ENCODE measurements at regions not wholly inside any gene's neighbourhood (a gene's known extent, or its start where the extent isn't known, plus 50 kb on each side); places are given as distances from the start of the nearest gene placed in this dataset.

GRCh38 chr18:72648481-72648960, 104.4 kb upstream of the CBLN2 start:
- no peak overlapping the region for H3K9ac ChIP-seq
- H4K20me1 ChIP-seq (ENCODE audit: insufficient read depth): no peaks in the 10 kb centered on the region
- POLR2A ChIA-PET: no interaction called here
- H3K36me3 ChIP-seq (replicated peaks in 1 of 2; ENCODE audit: control insufficient read depth in 1 of 2, insufficient read depth in 2 of 2, low read length in 1 of 2): no peaks in the 10 kb centered on the region
- no peaks in the 10 kb centered on the region for H3K9me3 ChIP-seq
- no peaks in the 10 kb centered on the region for H3K27me3 ChIP-seq (ENCODE audit: insufficient read depth)
- no peaks in the 10 kb centered on the region for H3K4me1 ChIP-seq (ENCODE audit: control insufficient read depth in 1 of 2, insufficient read depth in 2 of 2, low read depth in 1 of 2, low read length in 1 of 2)
- H3K79me2 ChIP-seq (ENCODE audit: insufficient read depth): no peaks in the 10 kb centered on the region
- no peak overlapping the region for H2AFZ ChIP-seq (ENCODE audit: low read depth)
- no peaks in the 10 kb centered on the region for H3F3A ChIP-seq (replicated peaks; ENCODE audit: insufficient read depth)
- H3K27ac ChIP-seq (ENCODE audit: low read depth in 2 of 2, low read length in 1 of 2): no peak overlapping the region
- H3K4me3 ChIP-seq (ENCODE audit: low read depth in 2 of 2, low read length in 1 of 2): no peak overlapping the region
- TF ChIP-seq EP300 (IDR thresholded peaks at IDR 0.05; ENCODE audit: borderline replicate concordance in 1 of 2, low read depth in 1 of 2, low read length in 1 of 2): no peak
- DNase-seq: no peak
- H3K4me2 ChIP-seq: no peak overlapping the region
- H3K9me2 ChIP-seq: no peaks in the 10 kb centered on the region
- CTCF ChIA-PET: no interaction called here

GRCh38 chr18:72648079-72648478, 103.9 kb upstream of the CBLN2 start:
- POLR2A ChIA-PET: no interaction called here
- no peaks in the 10 kb centered on the region for H3F3A ChIP-seq (replicated peaks; ENCODE audit: insufficient read depth)

More at GRCh38 chr18:72648079-72648478, 103.9 kb upstream of the CBLN2 start:
- Histone ChIP-seq H3K4me1 (ENCODE audit: control insufficient read depth in 1 of 2, insufficient read depth in 2 of 2, low read depth in 1 of 2, low read length in 1 of 2) (no peaks in the 10 kb centered on the region), H3K4me3 (ENCODE audit: low read depth in 2 of 2, low read length in 1 of 2) (no peak overlapping the region), H3K4me2 (no peak overlapping the region), H3K9me2 (no peaks in the 10 kb centered on the region), H3K79me2 (ENCODE audit: insufficient read depth) (no peaks in the 10 kb centered on the region), H3K27ac (ENCODE audit: low read depth in 2 of 2, low read length in 1 of 2) (no peak overlapping the region), H3K36me3 (replicated peaks in 1 of 2; ENCODE audit: control insufficient read depth in 1 of 2, insufficient read depth in 2 of 2, low read length in 1 of 2) (no peaks in the 10 kb centered on the region), H3K9ac (no peak overlapping the region), H4K20me1 (ENCODE audit: insufficient read depth) (no peaks in the 10 kb centered on the region), H3K9me3 (no peaks in the 10 kb centered on the region), H2AFZ (ENCODE audit: low read depth) (no peak overlapping the region), H3K27me3 (ENCODE audit: insufficient read depth) (no peaks in the 10 kb centered on the region)
- no peak for DNase-seq
- CTCF ChIA-PET: no interaction called here
- WGBS (ENCODE audit: low lambda C conversion rate): 18% methylated on average over 3 of the region's 3 CpGs
- TF ChIP-seq RAD21 (IDR thresholded peaks at IDR 0.05; ENCODE audit: low read length) (no peak), RFX5 (IDR thresholded peaks at IDR 0.05; ENCODE audit: low read length) (no peak), JUND (IDR thresholded peaks at IDR 0.05) (no peak), FOXM1 (IDR thresholded peaks at IDR 0.05; ENCODE audit: low read depth) (no peak), CTCF (IDR thresholded peaks at IDR 0.05) (no peak), GABPA (IDR thresholded peaks at IDR 0.05; ENCODE audit: low read depth) (no peak), CHD2 (IDR thresholded peaks at IDR 0.05; ENCODE audit: low read length, partially characterized antibody) (no peak), USF2 (IDR thresholded peaks at IDR 0.05; ENCODE audit: borderline replicate concordance, low read depth, low read length) (no peak), MAX (IDR thresholded peaks at IDR 0.05; ENCODE audit: low read depth) (no peak), PBX3 (IDR thresholded peaks at IDR 0.05) (no peak), POLR2AphosphoS5 (IDR thresholded peaks at IDR 0.05; ENCODE audit: low read depth, low read length) (no peak), FOSL2 (IDR thresholded peaks at IDR 0.05; ENCODE audit: borderline replicate concordance, low read depth) (no peak), ELF1 (IDR thresholded peaks at IDR 0.05) (no peak), MEF2A (IDR thresholded peaks at IDR 0.05; ENCODE audit: borderline replicate concordance, low read depth) (no peak), ZBTB33 (IDR thresholded peaks at IDR 0.05; ENCODE audit: borderline replicate concordance, low read depth) (no peak), RXRA (IDR thresholded peaks at IDR 0.05; ENCODE audit: borderline replicate concordance, low read depth) (no peak), TCF12 (IDR thresholded peaks at IDR 0.05) (no peak), NRF1 (IDR thresholded peaks at IDR 0.05; ENCODE audit: low read depth, low read length) (no peak)

Measured in SK-N-SH (cell line).